Stimulated activated CD4-positive, alpha-beta T cell treated with anti-CD3 and anti-CD28 coated beads, Interleukin-2, amount 100 ng/mL, for 24 hours (primary cell): ENCODE measurements at regions not wholly inside any gene's neighbourhood (a gene's known extent, or its start where the extent isn't known, plus 50 kb on each side); places are given as distances from the start of the nearest gene placed in this dataset.
A peak's percentile ranks its signal among the peaks of the same experiment; 100 is the strongest.

ENCODE experiments used
- DNase-seq, 2 donors: peaks; one replicate each; pipeline ENCODE4 v3.0.0-alpha.2; 2020

- no peak for DNase-seq
These were observed 211.7 kb downstream of the FAM76B start for GRCh38 chr11:95577716-95578460.

GRCh38 chr11:95576146-95576845, 213.3 kb downstream of the FAM76B start:
- no peak for DNase-seq

GRCh38 chr11:95575517-95575916, 214.1 kb downstream of the FAM76B start:
- DNase-seq = no peak

- no peak for DNase-seq
These were observed 217.8 kb downstream of the FAM76B start for GRCh38 chr11:95571718-95572260.

- no peak for DNase-seq
These were observed 218.7 kb downstream of the FAM76B start for GRCh38 chr11:95570845-95571244.

GRCh38 chr11:95569207-95569606, 220.4 kb downstream of the FAM76B start:
- no peak for DNase-seq

GRCh38 chr11:95568281-95568680, 221.3 kb downstream of the FAM76B start:
- DNase-seq = no peak

- DNase-seq = no peak
These were observed 221.9 kb downstream of the FAM76B start for GRCh38 chr11:95567685-95568084.

GRCh38 chr11:95566211-95566610, 223.4 kb downstream of the FAM76B start:
- no peak for DNase-seq

GRCh38 chr11:95565724-95566141, 223.8 kb downstream of the FAM76B start:
- no peak for DNase-seq

- DNase-seq = no peak
These were observed 225.7 kb downstream of the FAM76B start for GRCh38 chr11:95563859-95564258.

GRCh38 chr11:95563173-95563572, 226.4 kb downstream of the FAM76B start:
- DNase-seq = no peak

- DNase-seq = no peak
These were observed 227.2 kb downstream of the FAM76B start for GRCh38 chr11:95562196-95562921.

GRCh38 chr11:95559899-95560298, 229.7 kb downstream of the FAM76B start:
- no peak for DNase-seq

- DNase-seq = no peak
These were observed 232.2 kb downstream of the FAM76B start for GRCh38 chr11:95557376-95557775.

- DNase-seq = peak; percentile 19 to 42
These were observed 233.0 kb downstream of the FAM76B start for GRCh38 chr11:95556342-95557163.

GRCh38 chr11:95556011-95556341, 233.6 kb downstream of the FAM76B start:
- DNase-seq = no peak

GRCh38 chr11:95554911-95555310, 234.7 kb downstream of the FAM76B start:
- no peak for DNase-seq

GRCh38 chr11:95549301-95549700, 240.3 kb downstream of the FAM76B start:
- no peak for DNase-seq

- DNase-seq = no peak
These were observed 241.2 kb downstream of the FAM76B start for GRCh38 chr11:95548416-95548815.

GRCh38 chr11:95547976-95548375, 241.6 kb downstream of the FAM76B start:
- DNase-seq = no peak

- DNase-seq = no peak
These were observed 242.4 kb downstream of the FAM76B start for GRCh38 chr11:95547186-95547585.
